GM18870 (cell line): ENCODE measurements at regions not wholly inside any gene's neighbourhood (a gene's known extent, or its start where the extent isn't known, plus 50 kb on each side); places are given as distances from the start of the nearest gene placed in this dataset.

Source experiments
- ATAC-seq: cut with Tn5 transposase; IDR thresholded peaks from one replicate; pipeline ENCODE4 v1.9.1; 2021; ENCODE audit warnings: moderate library complexity; ENCODE audit not compliant: unreplicated experiment

- no peak for ATAC-seq
These were observed 346.5 kb downstream of the TMEM135 start for GRCh38 chr11:87384078-87384729.

GRCh38 chr11:87374038-87374807 lies 336.5 kb downstream of the TMEM135 start:
- ATAC-seq, result no peak
